Activated naive CD4-positive, alpha-beta T cell treated with anti-CD3 and anti-CD28 coated beads, Interleukin-2, amount 10 ng/mL, durations not matched to agents 7 days and 5 days (primary cell): ENCODE measurements at regions not wholly inside any gene's neighbourhood (a gene's known extent, or its start where the extent isn't known, plus 50 kb on each side); places are given as distances from the start of the nearest gene placed in this dataset.
A peak's percentile ranks its signal among the peaks of the same experiment; 100 is the strongest.
"Not testable (repeated sequence)": the region's sequence is repeated elsewhere in the genome, so short reads cannot be mapped to it uniquely, and the experiment has no call there.

Experiments used
- CTCF ChIA-PET: fragments of 350-600 bp; sonication (Branson Sonifier 250); formaldehyde crosslinking; loops from one replicate; lab custom pipeline; 2021; ENCODE audit warnings: antibody characterized with exemption; lab: Charles Lee
- DNase-seq: peaks from one replicate; pipeline ENCODE4 v3.0.0-alpha.2; 2020
- H3K27ac Mint-ChIP-seq: one replicate; pipeline ENCODE4 v1.8.0; 2021; ENCODE audit warnings: mild to moderate bottlenecking, moderate library complexity, mixed read lengths
- H3K27me3 Mint-ChIP-seq: one replicate; pipeline ENCODE4 v1.8.0; 2021; ENCODE audit warnings: mild to moderate bottlenecking, mixed read lengths
- H3K36me3 Mint-ChIP-seq: one replicate; pipeline ENCODE4 v1.8.0; 2021; ENCODE audit warnings: mixed read lengths
- H3K4me1 Mint-ChIP-seq: one replicate; pipeline ENCODE4 v1.8.0; 2021; ENCODE audit warnings: mixed read lengths
- H3K4me3 Mint-ChIP-seq: one replicate; pipeline ENCODE4 v1.8.0; 2021; ENCODE audit warnings: mild to moderate bottlenecking, moderate library complexity, mixed read lengths
- H3K9me3 Mint-ChIP-seq: one replicate; pipeline ENCODE4 v1.8.0; 2021; ENCODE audit warnings: mixed read lengths

DNA sequence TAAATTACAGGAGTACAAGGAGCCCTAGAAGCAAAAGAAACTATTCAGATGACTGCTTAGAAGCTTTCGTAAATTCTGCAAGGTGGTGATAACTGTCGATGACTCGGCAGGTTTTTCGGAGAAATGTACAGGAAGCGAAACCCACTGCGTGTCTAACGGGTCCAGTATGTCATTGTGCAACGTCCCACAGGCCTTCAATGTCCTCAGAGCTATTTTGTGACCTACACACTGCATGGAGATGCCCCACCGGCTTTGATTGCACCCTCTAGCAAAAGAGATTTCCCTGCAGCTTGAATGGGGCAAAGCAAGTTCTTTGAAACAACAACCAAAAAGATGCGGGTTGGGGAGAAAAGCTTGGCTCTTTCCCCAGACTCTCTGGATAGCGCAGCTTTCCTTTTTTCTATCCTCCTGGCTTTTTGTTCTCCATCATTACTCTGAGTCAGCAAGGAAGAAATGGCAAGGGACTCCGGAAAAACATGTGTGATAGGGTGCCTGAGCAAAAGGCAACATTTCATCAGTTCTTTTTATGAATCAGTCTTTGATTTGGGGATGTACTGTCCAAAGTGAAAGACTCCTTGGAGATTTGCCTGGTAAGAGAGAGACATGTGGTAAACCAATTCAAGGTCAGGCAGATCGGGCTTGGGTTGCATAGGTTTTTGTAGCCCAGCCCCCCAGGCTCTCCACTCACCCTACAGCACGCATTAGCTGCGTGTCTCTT is 112.0 kb upstream of the TBL1X start:
- CTCF ChIA-PET: interaction anchor here (1.3 to 1.7 kb wide), 2 partner anchors 13 to 110 kb away, joined by 6 read pairs; no protein-coding TSS in a partner anchor

DNA sequence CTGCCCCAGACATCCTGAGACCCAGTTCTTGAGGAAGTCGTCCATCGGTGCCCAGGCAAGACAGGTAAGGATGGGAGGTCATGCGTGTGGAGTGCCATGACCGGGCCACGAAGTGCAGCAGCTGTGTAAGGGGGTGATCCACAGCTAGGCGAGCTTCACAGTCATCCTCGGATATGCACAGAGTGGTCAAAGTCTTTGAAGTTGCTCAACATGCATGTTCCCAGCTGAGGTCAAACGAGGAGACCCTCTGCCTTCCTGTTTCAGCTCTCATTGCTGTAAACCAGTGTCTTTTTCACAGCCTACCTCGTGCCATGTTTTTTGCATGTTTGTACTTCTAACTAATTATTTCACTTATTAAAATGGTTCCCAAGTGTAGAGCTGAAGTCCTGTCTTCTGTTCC is 109.9 kb upstream of the TBL1X start:
- CTCF ChIA-PET: interaction anchor here (1.2 to 1.3 kb wide), 2 partner anchors 10 to 108 kb away, joined by 3 read pairs; no protein-coding TSS in a partner anchor
- Mint-ChIP-seq H3K36me3 (peaks cover 10% of the 10 kb centered on the region), H3K4me1 (peaks cover 48% of the 10 kb centered on the region), H3K4me3 (no peak overlapping the region), H3K9me3 (peaks cover 8% of the 10 kb centered on the region), H3K27me3 (no peaks in the 10 kb centered on the region), H3K27ac (no peak overlapping the region)
- DNase-seq: no peak

More for the DNA sequence above, 112.0 kb upstream of the TBL1X start:
- H3K4me3 Mint-ChIP-seq: peak overlapping the region; percentile 47
- H3K27ac Mint-ChIP-seq: peak overlapping the region; percentile 94
- no peaks in the 10 kb centered on the region for H3K27me3 Mint-ChIP-seq
- peaks cover 10% of the 10 kb centered on the region for H3K36me3 Mint-ChIP-seq
- DNase-seq: peak; percentile 61
- H3K9me3 Mint-ChIP-seq: peaks cover 8% of the 10 kb centered on the region
- H3K4me1 Mint-ChIP-seq: peaks cover 48% of the 10 kb centered on the region

- Mint-ChIP-seq H3K4me3 (no peak overlapping the region), H3K27me3 (no peaks in the 10 kb centered on the region), H3K9me3 (peaks cover 8% of the 10 kb centered on the region), H3K4me1 (peaks cover 48% of the 10 kb centered on the region), H3K27ac (peak overlapping the region; percentile 43), H3K36me3 (peaks cover 10% of the 10 kb centered on the region)
- peak; percentile 33 for DNase-seq
- CTCF ChIA-PET: no interaction called here
Observed at GRCh38 chrX:9355739-9356138, 109.1 kb upstream of the TBL1X start.

- Mint-ChIP-seq H3K27ac (no peak overlapping the region), H3K27me3 (no peaks in the 10 kb centered on the region)
- DNase-seq: no peak
Observed at GRCh38 chrX:9356846-9357245, 108.0 kb upstream of the TBL1X start.

GRCh38 chrX:9357518-9358114 is 107.2 kb upstream of the TBL1X start:
- DNase-seq: no peak
- Mint-ChIP-seq H3K27ac (no peak overlapping the region), H3K4me1 (peaks cover 30% of the 10 kb centered on the region), H3K9me3 (peaks cover 8% of the 10 kb centered on the region), H3K36me3 (peaks cover 5% of the 10 kb centered on the region), H3K27me3 (no peaks in the 10 kb centered on the region), H3K4me3 (no peak overlapping the region)
- CTCF ChIA-PET: no interaction called here

More at GRCh38 chrX:9356846-9357245, 108.0 kb upstream of the TBL1X start:
- H3K9me3 Mint-ChIP-seq: peaks cover 8% of the 10 kb centered on the region
- no peak overlapping the region for H3K4me3 Mint-ChIP-seq
- CTCF ChIA-PET: no interaction called here
- H3K4me1 Mint-ChIP-seq: peaks cover 38% of the 10 kb centered on the region
- peaks cover 7% of the 10 kb centered on the region for H3K36me3 Mint-ChIP-seq

- Mint-ChIP-seq H3K9me3 (no peaks in the 10 kb centered on the region), H3K4me1 (no peaks in the 10 kb centered on the region), H3K27ac (no peak overlapping the region), H3K27me3 (no peaks in the 10 kb centered on the region), H3K36me3 (no peaks in the 10 kb centered on the region), H3K4me3 (no peak overlapping the region)
- CTCF ChIA-PET: no interaction called here
- DNase-seq: no peak
Observed at GRCh38 chrX:9362363-9362928, 102.4 kb upstream of the TBL1X start.

- peaks cover 5% of the 10 kb centered on the region for H3K27me3 Mint-ChIP-seq
- no peak overlapping the region for H3K27ac Mint-ChIP-seq
- no peaks in the 10 kb centered on the region for H3K36me3 Mint-ChIP-seq
- H3K4me3 Mint-ChIP-seq: no peak overlapping the region
- DNase-seq: no peak
- peaks cover 15% of the 10 kb centered on the region for H3K4me1 Mint-ChIP-seq
- CTCF ChIA-PET: no interaction called here
- no peaks in the 10 kb centered on the region for H3K9me3 Mint-ChIP-seq
Observed at GRCh38 chrX:9367421-9367820, 97.4 kb upstream of the TBL1X start.

DNA sequence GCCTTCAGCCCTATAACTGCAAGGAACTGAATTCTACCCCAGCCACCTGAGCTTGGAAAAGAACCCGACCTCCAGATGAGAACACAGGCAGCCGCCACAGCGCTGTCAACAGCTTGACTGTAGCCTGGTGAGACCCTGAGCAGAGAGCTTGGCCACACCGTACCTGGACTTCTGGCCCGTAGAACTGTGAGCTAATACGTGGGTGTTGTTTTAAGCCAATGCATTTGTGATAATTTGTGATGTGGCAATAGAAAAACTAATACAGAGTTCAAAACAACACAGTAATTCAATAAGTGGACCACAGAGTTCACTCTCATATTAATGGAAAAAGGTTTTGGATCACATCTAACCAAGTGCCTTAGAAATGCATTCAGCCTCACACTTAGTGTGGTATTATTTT is 96.6 kb upstream of the TBL1X start:
- H3K27me3 Mint-ChIP-seq: peaks cover 5% of the 10 kb centered on the region
- no peaks in the 10 kb centered on the region for H3K36me3 Mint-ChIP-seq
- H3K27ac Mint-ChIP-seq: no peak overlapping the region
- no peak overlapping the region for H3K4me3 Mint-ChIP-seq
- H3K4me1 Mint-ChIP-seq: peaks cover 15% of the 10 kb centered on the region
- DNase-seq: no peak
- H3K9me3 Mint-ChIP-seq: no peaks in the 10 kb centered on the region
- CTCF ChIA-PET: no interaction called here

GRCh38 chrX:9369802-9370291 is 95.0 kb upstream of the TBL1X start:
- Mint-ChIP-seq H3K36me3 (no peaks in the 10 kb centered on the region), H3K9me3 (no peaks in the 10 kb centered on the region), H3K4me1 (peaks cover 15% of the 10 kb centered on the region), H3K27ac (no peak overlapping the region), H3K27me3 (peaks cover 9% of the 10 kb centered on the region), H3K4me3 (no peak overlapping the region)
- CTCF ChIA-PET: no interaction called here
- peak; percentile 20 for DNase-seq

DNA sequence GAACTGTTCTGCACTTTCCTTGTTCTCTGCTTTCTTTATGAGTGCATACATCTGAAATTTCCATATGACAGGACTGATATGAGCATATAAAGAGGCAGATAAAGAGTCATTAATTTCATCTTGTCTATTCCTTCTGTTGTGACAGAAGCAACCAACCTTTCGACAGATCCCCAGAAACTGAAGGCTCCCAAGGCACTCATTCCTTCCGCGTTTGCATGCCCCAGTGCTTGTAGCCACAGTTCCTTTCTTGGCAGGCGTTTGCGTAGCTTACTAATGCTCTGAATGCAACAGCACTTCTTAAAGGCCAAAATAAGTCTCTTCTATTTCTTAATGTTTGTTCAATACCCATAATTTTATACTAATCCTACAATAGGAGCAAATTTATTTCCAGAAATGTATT is 94.0 kb upstream of the TBL1X start:
- Mint-ChIP-seq H3K27me3 (peaks cover 9% of the 10 kb centered on the region), H3K9me3 (no peaks in the 10 kb centered on the region), H3K4me1 (peaks cover 15% of the 10 kb centered on the region), H3K36me3 (no peaks in the 10 kb centered on the region), H3K4me3 (no peak overlapping the region), H3K27ac (no peak overlapping the region)
- CTCF ChIA-PET: no interaction called here
- DNase-seq: no peak

- peaks cover 9% of the 10 kb centered on the region for H3K27me3 Mint-ChIP-seq
- no peak overlapping the region for H3K27ac Mint-ChIP-seq
- H3K4me1 Mint-ChIP-seq: peaks cover 15% of the 10 kb centered on the region
- CTCF ChIA-PET: no interaction called here
- no peaks in the 10 kb centered on the region for H3K36me3 Mint-ChIP-seq
- no peak for DNase-seq
- H3K4me3 Mint-ChIP-seq: no peak overlapping the region
- H3K9me3 Mint-ChIP-seq: peaks cover 3% of the 10 kb centered on the region
Observed at GRCh38 chrX:9372866-9373265, 92.0 kb upstream of the TBL1X start.

GRCh38 chrX:9373789-9374188 is 91.1 kb upstream of the TBL1X start:
- H3K27ac Mint-ChIP-seq: no peak overlapping the region
- H3K36me3 Mint-ChIP-seq: no peaks in the 10 kb centered on the region
- H3K9me3 Mint-ChIP-seq: peaks cover 3% of the 10 kb centered on the region
- H3K4me1 Mint-ChIP-seq: peaks cover 17% of the 10 kb centered on the region
- no peak for DNase-seq
- CTCF ChIA-PET: no interaction called here
- peaks cover 9% of the 10 kb centered on the region for H3K27me3 Mint-ChIP-seq
- H3K4me3 Mint-ChIP-seq: no peak overlapping the region

GRCh38 chrX:9374555-9374954 is 90.3 kb upstream of the TBL1X start:
- peaks cover 9% of the 10 kb centered on the region for H3K27me3 Mint-ChIP-seq
- H3K4me1 Mint-ChIP-seq: peaks cover 22% of the 10 kb centered on the region
- H3K9me3 Mint-ChIP-seq: peaks cover 5% of the 10 kb centered on the region
- no peaks in the 10 kb centered on the region for H3K36me3 Mint-ChIP-seq
- DNase-seq: no peak
- no peak overlapping the region for H3K4me3 Mint-ChIP-seq
- no peak overlapping the region for H3K27ac Mint-ChIP-seq
- CTCF ChIA-PET: no interaction called here

DNA sequence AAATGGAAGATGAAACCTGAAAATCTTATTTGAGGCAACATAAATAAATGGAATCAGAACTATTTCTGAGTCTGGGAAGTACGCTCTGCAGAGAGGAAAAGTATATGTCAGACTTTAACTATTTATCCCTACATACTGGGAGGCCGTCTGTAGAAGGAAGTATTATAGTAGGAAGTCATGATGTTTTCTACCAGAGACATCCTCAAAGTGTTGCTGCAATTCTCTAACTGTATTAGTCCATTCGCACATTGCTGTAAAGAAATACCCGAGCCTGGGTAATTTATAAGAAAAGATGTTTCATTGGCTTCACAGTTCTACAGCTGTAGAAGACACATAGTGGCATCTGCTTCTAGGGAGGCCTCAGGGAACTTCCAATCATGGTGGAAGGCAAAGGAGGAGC is 88.7 kb upstream of the TBL1X start:
- no peak for DNase-seq
- Mint-ChIP-seq H3K9me3 (peaks cover 5% of the 10 kb centered on the region), H3K27me3 (peaks cover 4% of the 10 kb centered on the region), H3K27ac (no peak overlapping the region), H3K4me1 (peaks cover 20% of the 10 kb centered on the region), H3K4me3 (no peak overlapping the region), H3K36me3 (no peaks in the 10 kb centered on the region)
- CTCF ChIA-PET: no interaction called here

GRCh38 chrX:9377216-9377615 is 87.6 kb upstream of the TBL1X start:
- not testable (repeated sequence) for H3K9me3 Mint-ChIP-seq, H3K27ac Mint-ChIP-seq

More at GRCh38 chrX:9377216-9377615, 87.6 kb upstream of the TBL1X start:
- H3K36me3 Mint-ChIP-seq, H3K27me3 Mint-ChIP-seq, DNase-seq, H3K4me3 Mint-ChIP-seq, CTCF ChIA-PET: not testable (repeated sequence)
- H3K4me1 Mint-ChIP-seq: peaks cover 20% of the 10 kb centered on the region
